ENCODE measurements at regions not wholly inside any gene's neighbourhood (a gene's known extent, or its start where the extent isn't known, plus 50 kb on each side); places are given as distances from the start of the nearest gene placed in this dataset.
"Not testable (repeated sequence)": the region's sequence is repeated elsewhere in the genome, so short reads cannot be mapped to it uniquely, and the experiment has no call there.

DNA sequence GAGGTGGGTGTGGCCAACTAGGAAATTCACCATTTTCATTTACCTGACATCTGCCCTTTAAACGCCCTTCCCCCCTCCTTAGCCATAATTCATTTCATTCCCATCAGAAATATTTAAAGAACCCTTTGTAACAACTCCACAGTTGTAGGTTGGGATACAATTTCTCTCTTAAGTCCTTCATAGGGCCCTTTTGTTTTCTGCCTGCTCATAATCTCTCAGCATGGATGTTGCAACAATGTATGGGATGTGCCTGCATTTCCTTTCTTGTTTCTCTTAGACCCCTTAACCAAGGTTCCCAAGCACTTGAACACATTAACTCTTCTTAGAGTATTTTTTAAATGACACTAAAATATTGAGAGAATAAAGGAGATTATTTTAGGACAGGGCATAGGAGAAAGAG lies 51.7 kb upstream of the MYO10 start:
- Histone ChIP-seq H3K9me3 (ENCODE audit: low read depth, low read length, poor library complexity, severe bottlenecking) (no peaks in the 10 kb centered on the region), H3K27me3 (replicated peaks; ENCODE audit: insufficient read depth, low read depth, low read length, poor library complexity) (no peaks in the 10 kb centered on the region), H3K27ac (ENCODE audit: low read depth, low read length, poor library complexity, severe bottlenecking) (no peak overlapping the region), H3K4me3 (ENCODE audit: low read depth, low read length, poor library complexity, severe bottlenecking) (no peak overlapping the region), H3K4me1 (ENCODE audit: insufficient read depth, low read length, poor library complexity, severe bottlenecking) (no peaks in the 10 kb centered on the region), H3K36me3 (ENCODE audit: insufficient read depth, low read length, poor library complexity, severe bottlenecking) (no peaks in the 10 kb centered on the region)
- ChIA-PET POLR2A (ENCODE audit: low non-redundant PET) (no interaction called here), CTCF (no interaction called here)
- DNase-seq (ENCODE audit: low spot score) = no peak
- intact Hi-C loops (cut with micrococcal nuclease; ENCODE audit: unreplicated experiment) = no loop called here
- TF ChIP-seq EZH2 (IDR thresholded peaks at IDR 0.05; ENCODE audit: borderline replicate concordance, low read depth, low read length, poor library complexity, severe bottlenecking) = no peak
- TF ChIP-seq, protein P1, sequence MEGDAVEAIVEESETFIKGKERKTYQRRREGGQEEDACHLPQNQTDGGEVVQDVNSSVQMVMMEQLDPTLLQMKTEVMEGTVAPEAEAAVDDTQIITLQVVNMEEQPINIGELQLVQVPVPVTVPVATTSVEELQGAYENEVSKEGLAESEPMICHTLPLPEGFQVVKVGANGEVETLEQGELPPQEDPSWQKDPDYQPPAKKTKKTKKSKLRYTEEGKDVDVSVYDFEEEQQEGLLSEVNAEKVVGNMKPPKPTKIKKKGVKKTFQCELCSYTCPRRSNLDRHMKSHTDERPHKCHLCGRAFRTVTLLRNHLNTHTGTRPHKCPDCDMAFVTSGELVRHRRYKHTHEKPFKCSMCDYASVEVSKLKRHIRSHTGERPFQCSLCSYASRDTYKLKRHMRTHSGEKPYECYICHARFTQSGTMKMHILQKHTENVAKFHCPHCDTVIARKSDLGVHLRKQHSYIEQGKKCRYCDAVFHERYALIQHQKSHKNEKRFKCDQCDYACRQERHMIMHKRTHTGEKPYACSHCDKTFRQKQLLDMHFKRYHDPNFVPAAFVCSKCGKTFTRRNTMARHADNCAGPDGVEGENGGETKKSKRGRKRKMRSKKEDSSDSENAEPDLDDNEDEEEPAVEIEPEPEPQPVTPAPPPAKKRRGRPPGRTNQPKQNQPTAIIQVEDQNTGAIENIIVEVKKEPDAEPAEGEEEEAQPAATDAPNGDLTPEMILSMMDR (conservative IDR thresholded peaks at IDR 0.05; ENCODE audit: low read depth, low read length) = no peak
- no TSS peak for BruUV-seq (replicated peaks)

DNA sequence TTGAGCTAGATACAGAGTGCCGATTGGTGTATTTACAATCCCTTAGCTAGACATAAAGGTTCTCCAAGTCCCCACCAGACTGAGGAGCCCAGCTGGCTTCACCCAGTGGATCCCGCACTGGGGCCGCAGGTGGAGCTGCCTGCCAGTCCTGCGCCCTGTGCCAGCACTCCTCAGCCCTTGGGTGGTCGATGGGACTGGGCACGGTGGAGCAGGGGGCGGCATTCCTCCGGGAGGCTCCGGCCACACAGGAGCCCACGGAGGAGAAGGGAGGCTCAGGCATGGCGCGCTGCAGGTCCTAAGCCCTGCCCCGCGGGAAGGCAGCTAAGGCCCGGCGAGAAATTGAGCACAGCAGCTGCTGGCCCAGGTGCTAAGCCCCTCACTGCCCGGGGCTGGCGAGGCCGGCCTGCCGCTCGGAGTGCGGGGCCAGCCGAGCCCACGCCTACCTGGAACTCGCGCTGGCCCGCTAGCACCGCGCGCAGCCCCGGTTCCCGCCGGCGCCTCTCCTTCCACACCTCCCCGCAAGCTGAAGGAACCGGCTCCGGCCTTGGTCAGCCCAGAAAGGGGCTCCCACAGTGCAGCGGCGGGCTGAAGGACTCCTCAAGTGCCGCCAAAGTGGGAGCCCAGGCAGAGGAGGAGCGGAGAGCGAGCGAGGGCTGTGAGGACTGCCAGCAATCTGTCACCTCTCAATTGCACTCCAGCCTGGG lies 54.9 kb upstream of the MYO10 start:
- DNase-seq (ENCODE audit: low spot score); H3K4me1 ChIP-seq (ENCODE audit: insufficient read depth, low read length, poor library complexity, severe bottlenecking); H3K27me3 ChIP-seq (replicated peaks; ENCODE audit: insufficient read depth, low read depth, low read length, poor library complexity); CTCF ChIA-PET; H3K27ac ChIP-seq (ENCODE audit: low read depth, low read length, poor library complexity, severe bottlenecking); H3K4me3 ChIP-seq (ENCODE audit: low read depth, low read length, poor library complexity, severe bottlenecking); intact Hi-C loops (cut with micrococcal nuclease; ENCODE audit: unreplicated experiment); H3K9me3 ChIP-seq (ENCODE audit: low read depth, low read length, poor library complexity, severe bottlenecking); H3K36me3 ChIP-seq (ENCODE audit: insufficient read depth, low read length, poor library complexity, severe bottlenecking); BruUV-seq (replicated peaks); POLR2A ChIA-PET (ENCODE audit: low non-redundant PET): not testable (repeated sequence)

- intact Hi-C loops (cut with micrococcal nuclease; ENCODE audit: unreplicated experiment) = no loop called here
- Histone ChIP-seq H3K9me3 (ENCODE audit: low read depth, low read length, poor library complexity, severe bottlenecking) (no peaks in the 10 kb centered on the region), H3K4me3 (ENCODE audit: low read depth, low read length, poor library complexity, severe bottlenecking) (no peak overlapping the region), H3K27ac (ENCODE audit: low read depth, low read length, poor library complexity, severe bottlenecking) (no peak overlapping the region), H3K27me3 (replicated peaks; ENCODE audit: insufficient read depth, low read depth, low read length, poor library complexity) (no peaks in the 10 kb centered on the region), H3K36me3 (ENCODE audit: insufficient read depth, low read length, poor library complexity, severe bottlenecking) (no peaks in the 10 kb centered on the region), H3K4me1 (ENCODE audit: insufficient read depth, low read length, poor library complexity, severe bottlenecking) (no peaks in the 10 kb centered on the region)
- POLR2A ChIA-PET (ENCODE audit: low non-redundant PET) = no interaction called here
- CTCF ChIA-PET = no interaction called here
- TF ChIP-seq, protein P1 (conservative IDR thresholded peaks at IDR 0.05; ENCODE audit: low read depth, low read length) = no peak
- no peak for TF ChIP-seq EZH2 (IDR thresholded peaks at IDR 0.05; ENCODE audit: borderline replicate concordance, low read depth, low read length, poor library complexity, severe bottlenecking)
- no TSS peak for BruUV-seq (replicated peaks)
- no peak for DNase-seq (ENCODE audit: low spot score)
These were observed 55.9 kb upstream of the MYO10 start for GRCh38 chr5:16992006-16992405.

- Histone ChIP-seq H3K4me3 (ENCODE audit: low read depth, low read length, poor library complexity, severe bottlenecking) (no peak overlapping the region), H3K27ac (ENCODE audit: low read depth, low read length, poor library complexity, severe bottlenecking) (no peak overlapping the region), H3K36me3 (ENCODE audit: insufficient read depth, low read length, poor library complexity, severe bottlenecking) (no peaks in the 10 kb centered on the region), H3K27me3 (replicated peaks; ENCODE audit: insufficient read depth, low read depth, low read length, poor library complexity) (no peaks in the 10 kb centered on the region), H3K4me1 (ENCODE audit: insufficient read depth, low read length, poor library complexity, severe bottlenecking) (no peaks in the 10 kb centered on the region), H3K9me3 (ENCODE audit: low read depth, low read length, poor library complexity, severe bottlenecking) (no peaks in the 10 kb centered on the region)
- BruUV-seq (replicated peaks) = no TSS peak
- CTCF ChIA-PET = interaction anchor here (0.6 kb wide), 1 partner anchor 114 kb away, joined by 3 read pairs; no protein-coding TSS in a partner anchor
- intact Hi-C loops (cut with micrococcal nuclease; ENCODE audit: unreplicated experiment) = no loop called here
- TF ChIP-seq EZH2 (IDR thresholded peaks at IDR 0.05; ENCODE audit: borderline replicate concordance, low read depth, low read length, poor library complexity, severe bottlenecking) = no peak
- TF ChIP-seq, protein P1 (conservative IDR thresholded peaks at IDR 0.05; ENCODE audit: low read depth, low read length) = no peak
- no peak for DNase-seq (ENCODE audit: low spot score)
- POLR2A ChIA-PET (ENCODE audit: low non-redundant PET) = no interaction called here
These were observed 56.4 kb upstream of the MYO10 start for GRCh38 chr5:16992444-16992843.
